Activated T-helper 17 cell treated with anti-CD3 and anti-CD28 coated beads, Interleukin-2, amount 50 U/mL, for 72 hours (primary cell): ENCODE measurements at regions not wholly inside any gene's neighbourhood (a gene's known extent, or its start where the extent isn't known, plus 50 kb on each side); places are given as distances from the start of the nearest gene placed in this dataset.

Experiments used
- ATAC-seq: fragments of 150-1000 bp; cut with Tn5 transposase; replicated peaks from 2 replicates; pipeline ENCODE4 v1.10.0; 2021; ENCODE audit warnings: mild to moderate bottlenecking, moderate library complexity
- H3K27ac Mint-ChIP-seq: one replicate; pipeline ENCODE4 v1.8.0; 2022; ENCODE audit warnings: mixed read lengths
- H3K27me3 Mint-ChIP-seq: one replicate; pipeline ENCODE4 v1.8.0; 2022; ENCODE audit warnings: mixed read lengths
- H3K36me3 Mint-ChIP-seq: one replicate; pipeline ENCODE4 v1.8.0; 2022; ENCODE audit warnings: low read depth, mild to moderate bottlenecking, mixed read lengths
- H3K4me1 Mint-ChIP-seq: one replicate; pipeline ENCODE4 v1.8.0; 2022; ENCODE audit warnings: mixed read lengths
- H3K4me3 Mint-ChIP-seq: one replicate; pipeline ENCODE4 v1.8.0; 2022; ENCODE audit warnings: mild to moderate bottlenecking, mixed read lengths
- H3K9me3 Mint-ChIP-seq: one replicate; pipeline ENCODE4 v1.8.0; 2022; ENCODE audit warnings: mixed read lengths

DNA sequence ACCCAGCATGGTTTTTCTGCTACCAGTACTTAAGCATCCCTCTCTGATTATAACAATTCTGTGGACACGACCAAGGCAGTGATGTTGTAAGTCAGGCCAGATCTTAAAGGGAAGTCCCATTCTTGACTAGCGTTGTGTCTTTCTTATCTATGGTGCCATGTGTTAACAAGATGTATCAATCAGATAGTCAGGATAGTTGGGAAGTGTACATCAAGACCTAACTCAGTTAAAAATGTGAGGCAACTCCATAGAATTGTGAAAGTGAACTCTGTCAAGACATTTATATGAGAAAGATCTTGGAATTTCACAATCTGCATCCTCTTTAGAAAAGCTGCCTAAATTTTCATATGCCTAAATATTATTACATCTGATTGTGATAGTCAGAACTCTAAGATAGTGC, 341.7 kb upstream of the SEMA3D start:
- Mint-ChIP-seq H3K4me3 (no peak overlapping the region), H3K4me1 (no peaks in the 10 kb centered on the region), H3K27ac (no peak overlapping the region), H3K9me3 (peaks cover 3% of the 10 kb centered on the region), H3K27me3 (no peaks in the 10 kb centered on the region), H3K36me3 (no peaks in the 10 kb centered on the region)
- no peak for ATAC-seq

DNA sequence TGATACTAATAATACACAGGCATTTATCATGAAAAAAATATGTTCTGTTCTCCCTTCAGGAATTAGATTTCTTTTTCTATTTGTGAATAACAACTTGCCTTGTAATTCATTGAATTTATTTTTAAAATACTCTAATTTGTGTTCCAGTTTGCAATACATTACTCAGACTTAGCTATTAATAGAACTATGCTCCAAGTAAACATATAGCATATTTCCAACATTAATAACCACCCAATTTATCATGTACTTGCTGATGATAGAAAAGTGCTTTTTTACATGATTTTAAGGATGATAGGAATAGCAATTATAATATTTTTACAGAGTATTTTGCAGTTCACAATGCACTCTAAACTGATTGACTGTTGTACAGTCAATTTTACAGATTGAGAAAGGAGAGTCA, 338.8 kb upstream of the SEMA3D start:
- no peak overlapping the region for H3K4me3 Mint-ChIP-seq
- H3K36me3 Mint-ChIP-seq = no peaks in the 10 kb centered on the region

DNA sequence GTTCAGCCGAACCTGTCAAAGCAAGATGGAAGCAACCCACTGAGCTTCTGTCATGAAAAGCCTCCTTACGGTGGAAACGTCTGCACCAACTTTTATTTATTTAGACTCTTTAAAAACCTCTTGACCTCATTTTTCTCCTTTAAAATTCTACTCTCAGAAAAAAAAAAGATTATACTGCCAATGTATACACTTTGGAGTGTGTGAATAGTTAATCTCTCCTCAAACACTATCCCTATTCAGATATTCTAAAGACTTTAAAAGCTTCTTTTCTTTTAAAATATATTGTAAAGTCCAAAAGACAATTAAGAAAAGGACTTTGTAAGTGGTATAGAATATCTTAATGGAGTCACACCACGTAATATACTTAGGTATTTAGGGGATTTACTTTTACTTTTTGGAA, 335.2 kb upstream of the SEMA3D start:
- Mint-ChIP-seq H3K27ac (no peak overlapping the region), H3K36me3 (no peaks in the 10 kb centered on the region), H3K9me3 (peaks cover 7% of the 10 kb centered on the region), H3K4me3 (no peak overlapping the region), H3K27me3 (no peaks in the 10 kb centered on the region), H3K4me1 (no peaks in the 10 kb centered on the region)
- no peak for ATAC-seq

More for the DNA sequence above, 338.8 kb upstream of the SEMA3D start:
- Mint-ChIP-seq H3K27ac (no peak overlapping the region), H3K27me3 (no peaks in the 10 kb centered on the region), H3K4me1 (no peaks in the 10 kb centered on the region), H3K9me3 (peaks cover 3% of the 10 kb centered on the region)
- no peak for ATAC-seq

DNA sequence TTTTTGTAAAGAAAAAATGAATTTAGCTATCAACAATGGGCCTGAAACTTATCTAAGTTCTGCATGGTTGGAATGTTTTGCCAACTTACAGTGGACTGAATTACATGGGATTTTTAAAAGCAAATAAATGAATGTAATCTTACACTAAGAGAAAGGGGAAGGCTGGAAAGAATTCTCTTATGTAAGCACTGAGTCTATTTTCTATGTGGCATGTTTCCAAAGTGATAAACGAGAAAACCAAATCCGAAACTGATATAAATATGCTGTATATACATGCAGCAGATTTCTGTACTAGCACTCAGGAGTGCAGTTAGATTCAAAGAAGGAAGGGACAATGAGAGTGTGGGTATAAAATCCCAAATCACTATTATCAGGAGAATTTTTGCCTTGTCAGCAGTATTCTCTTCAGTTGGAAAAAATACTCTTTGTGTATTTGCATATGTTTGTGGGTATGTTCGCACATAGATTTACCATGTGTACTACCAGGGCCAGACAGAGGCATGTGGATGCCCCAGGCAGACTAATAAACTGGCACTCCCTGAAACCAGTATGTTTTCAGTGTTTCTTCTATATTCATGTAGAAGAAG, 334.3 kb upstream of the SEMA3D start:
- no peak overlapping the region for H3K4me3 Mint-ChIP-seq
- no peaks in the 10 kb centered on the region for H3K27me3 Mint-ChIP-seq
- peaks cover 8% of the 10 kb centered on the region for H3K9me3 Mint-ChIP-seq
- no peak for ATAC-seq
- no peak overlapping the region for H3K27ac Mint-ChIP-seq
- no peaks in the 10 kb centered on the region for H3K36me3 Mint-ChIP-seq
- no peaks in the 10 kb centered on the region for H3K4me1 Mint-ChIP-seq

DNA sequence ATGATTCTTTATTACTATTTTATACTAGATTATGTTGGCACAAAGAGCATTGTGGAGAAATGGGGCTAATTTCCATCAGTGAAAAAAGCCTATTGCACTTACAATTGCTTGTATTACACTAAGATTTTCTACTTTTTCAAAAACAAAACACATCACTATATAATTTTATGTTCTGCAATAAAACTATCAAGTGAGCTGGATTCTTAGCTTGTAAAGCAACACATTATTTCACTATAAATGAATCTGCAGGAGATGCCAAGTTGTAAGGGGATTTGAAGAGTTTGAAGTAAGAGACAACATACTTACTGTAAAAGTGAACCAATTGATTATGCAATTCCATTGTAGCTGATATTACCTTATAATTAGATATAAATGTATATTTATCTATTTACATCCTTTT, 333.3 kb upstream of the SEMA3D start:
- Mint-ChIP-seq H3K9me3 (peaks cover 8% of the 10 kb centered on the region), H3K4me1 (no peaks in the 10 kb centered on the region), H3K36me3 (no peaks in the 10 kb centered on the region), H3K27me3 (no peaks in the 10 kb centered on the region), H3K4me3 (no peak overlapping the region), H3K27ac (no peak overlapping the region)
- no peak for ATAC-seq

DNA sequence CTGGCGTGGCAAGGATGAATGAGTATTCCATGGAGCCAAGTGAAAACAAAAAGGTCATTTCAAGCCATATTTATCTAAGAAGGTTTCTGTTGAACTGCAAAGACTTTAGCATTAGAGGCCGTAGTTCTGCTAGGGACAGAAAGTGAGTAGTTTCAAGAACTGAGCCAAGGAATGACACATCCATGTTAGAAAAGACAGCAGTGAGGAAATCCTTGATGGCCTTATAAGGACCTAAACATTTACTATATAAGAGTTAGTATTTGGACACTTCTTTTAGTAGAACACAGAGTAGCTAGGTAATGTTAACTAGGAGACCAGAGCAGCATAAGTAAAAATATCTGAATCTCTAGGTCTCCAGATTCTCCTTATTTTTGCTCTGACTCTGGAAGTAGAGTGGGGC, 329.8 kb upstream of the SEMA3D start:
- ATAC-seq = no peak

DNA sequence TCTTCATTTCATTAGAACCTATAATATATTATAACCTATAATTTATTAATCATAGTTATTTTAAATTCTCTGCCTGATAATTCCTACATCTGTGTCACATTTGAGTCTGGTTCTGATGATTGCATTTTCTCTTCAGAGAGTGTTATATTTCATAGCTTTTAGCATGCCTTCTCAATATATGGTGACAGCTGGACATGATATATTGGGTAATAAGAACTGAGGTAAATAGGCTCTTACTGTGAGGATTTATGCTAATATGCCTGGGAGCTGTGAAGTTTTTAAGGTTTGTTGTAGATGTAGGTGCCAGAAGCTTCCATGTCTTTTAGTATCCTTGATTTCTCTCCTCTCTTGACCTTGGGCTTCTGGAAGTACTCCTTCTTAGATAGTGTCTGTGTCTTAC, 325.9 kb upstream of the SEMA3D start:
- no peaks in the 10 kb centered on the region for H3K36me3 Mint-ChIP-seq
- no peak overlapping the region for H3K27ac Mint-ChIP-seq
- no peak for ATAC-seq
- H3K4me1 Mint-ChIP-seq = no peaks in the 10 kb centered on the region
- H3K4me3 Mint-ChIP-seq = no peak overlapping the region
- H3K9me3 Mint-ChIP-seq = peaks cover 11% of the 10 kb centered on the region
- H3K27me3 Mint-ChIP-seq = no peaks in the 10 kb centered on the region

More for the DNA sequence above, 329.8 kb upstream of the SEMA3D start:
- H3K9me3 Mint-ChIP-seq = peaks cover 12% of the 10 kb centered on the region
- H3K4me3 Mint-ChIP-seq = no peak overlapping the region
- H3K27me3 Mint-ChIP-seq = no peaks in the 10 kb centered on the region
- no peaks in the 10 kb centered on the region for H3K4me1 Mint-ChIP-seq
- no peak overlapping the region for H3K27ac Mint-ChIP-seq
- no peaks in the 10 kb centered on the region for H3K36me3 Mint-ChIP-seq

DNA sequence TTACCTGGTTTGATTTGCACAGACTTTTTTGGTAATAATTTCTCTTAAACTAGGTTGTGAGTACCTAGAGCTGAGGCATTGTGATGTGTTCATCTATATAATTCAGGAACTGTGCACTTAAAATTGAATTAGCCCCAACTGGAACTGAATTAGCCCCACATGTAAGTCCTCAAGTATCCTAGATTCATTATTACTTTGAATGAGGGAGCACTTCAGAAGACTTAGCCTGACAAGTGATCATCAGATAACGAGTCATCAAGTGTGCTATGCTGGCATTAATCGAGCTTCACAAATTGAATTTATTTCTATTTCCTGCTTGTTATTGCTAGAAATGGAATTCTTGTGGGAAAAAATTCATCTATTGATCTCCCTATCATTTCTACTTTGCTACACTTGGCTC, 323.4 kb upstream of the SEMA3D start:
- peaks cover 7% of the 10 kb centered on the region for H3K9me3 Mint-ChIP-seq
- no peak overlapping the region for H3K4me3 Mint-ChIP-seq
- H3K27me3 Mint-ChIP-seq = no peaks in the 10 kb centered on the region
- ATAC-seq = no peak
- H3K4me1 Mint-ChIP-seq = no peaks in the 10 kb centered on the region
- H3K27ac Mint-ChIP-seq = no peak overlapping the region
- H3K36me3 Mint-ChIP-seq = no peaks in the 10 kb centered on the region

DNA sequence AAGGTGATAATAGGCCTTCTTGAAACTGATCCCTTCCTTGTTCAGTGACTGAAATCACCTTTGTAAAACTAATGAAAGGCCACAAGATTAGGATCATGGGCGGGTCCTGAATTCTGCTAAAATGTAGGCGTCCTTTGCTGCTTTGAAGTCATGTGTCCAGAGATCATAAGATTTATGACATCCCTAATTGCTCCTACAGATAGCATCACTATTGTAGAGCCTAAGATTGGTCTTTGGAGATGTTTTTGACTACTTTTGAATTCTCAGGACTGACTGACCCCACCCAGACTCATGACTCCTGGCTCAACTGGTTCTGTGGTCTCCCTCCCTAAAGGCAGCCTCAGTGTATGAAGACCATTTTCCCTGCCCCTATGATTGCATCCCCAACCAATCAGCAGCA, 322.6 kb upstream of the SEMA3D start:
- no peak for ATAC-seq
- H3K27me3 Mint-ChIP-seq = no peaks in the 10 kb centered on the region
- no peaks in the 10 kb centered on the region for H3K36me3 Mint-ChIP-seq
- H3K4me1 Mint-ChIP-seq = no peaks in the 10 kb centered on the region
- H3K27ac Mint-ChIP-seq = no peak overlapping the region
- H3K4me3 Mint-ChIP-seq = no peak overlapping the region
- H3K9me3 Mint-ChIP-seq = peaks cover 6% of the 10 kb centered on the region

DNA sequence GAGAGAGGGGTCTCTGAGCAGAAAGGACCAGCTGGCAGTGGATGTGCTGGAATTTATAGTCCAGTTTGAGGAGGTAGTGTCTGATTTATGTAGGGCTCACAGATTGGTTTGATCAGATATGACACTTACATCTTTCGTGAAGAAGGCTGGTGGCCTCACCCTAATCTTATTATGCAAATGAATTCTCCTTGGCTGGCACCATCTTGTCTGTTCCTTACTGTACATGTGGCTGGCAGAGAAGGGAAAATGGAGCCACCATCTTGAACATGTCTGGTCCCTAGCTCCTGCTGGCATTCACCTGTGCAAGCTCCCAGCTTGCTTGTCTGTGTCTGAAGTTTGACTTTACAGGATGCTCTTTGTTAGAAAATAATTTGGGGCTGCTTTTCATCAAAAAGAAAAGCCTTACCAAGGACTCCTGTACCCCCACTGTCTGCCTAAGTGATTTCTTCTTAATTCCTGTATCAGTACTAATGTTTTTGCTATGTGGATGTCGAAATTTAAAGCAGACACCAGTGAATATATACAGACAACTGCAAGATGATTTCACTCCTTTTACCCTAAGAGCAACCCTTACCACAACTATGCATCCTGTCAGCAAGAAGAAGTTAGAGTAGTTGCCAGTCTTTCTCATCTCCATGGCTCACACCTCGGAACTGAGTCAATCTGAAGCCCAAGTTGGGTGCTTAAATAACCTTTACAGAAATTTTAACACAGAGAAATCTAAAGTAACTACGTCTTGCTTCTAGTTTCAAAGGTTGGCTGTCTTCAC, 322.0 kb upstream of the SEMA3D start:
- Mint-ChIP-seq H3K27me3 (no peaks in the 10 kb centered on the region), H3K4me3 (no peak overlapping the region), H3K36me3 (no peaks in the 10 kb centered on the region), H3K27ac (no peak overlapping the region), H3K9me3 (peaks cover 4% of the 10 kb centered on the region), H3K4me1 (no peaks in the 10 kb centered on the region)
- ATAC-seq = no peak

DNA sequence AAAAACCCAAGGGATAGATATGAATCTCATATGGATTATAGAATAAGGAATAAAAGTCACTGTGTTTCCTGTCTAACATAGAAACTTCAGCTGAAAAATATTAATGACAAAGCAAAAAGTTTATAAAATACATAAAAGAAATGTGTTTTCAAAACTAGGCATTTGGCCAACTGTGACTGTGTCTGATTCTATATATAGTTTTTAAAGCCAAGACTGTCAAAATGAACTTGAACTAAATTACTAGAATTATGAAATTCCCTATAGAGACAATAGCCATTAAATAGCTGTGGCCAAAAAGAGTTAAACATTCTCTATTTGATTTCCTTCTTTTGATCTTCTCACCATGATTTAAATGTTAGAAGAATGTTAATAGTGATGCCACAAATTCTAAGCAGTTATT, 311.2 kb upstream of the SEMA3D start:
- no peaks in the 10 kb centered on the region for H3K4me1 Mint-ChIP-seq
- no peaks in the 10 kb centered on the region for H3K27me3 Mint-ChIP-seq
- ATAC-seq = no peak
- no peaks in the 10 kb centered on the region for H3K36me3 Mint-ChIP-seq
- no peak overlapping the region for H3K4me3 Mint-ChIP-seq
- H3K9me3 Mint-ChIP-seq = peaks cover 5% of the 10 kb centered on the region
- no peak overlapping the region for H3K27ac Mint-ChIP-seq

DNA sequence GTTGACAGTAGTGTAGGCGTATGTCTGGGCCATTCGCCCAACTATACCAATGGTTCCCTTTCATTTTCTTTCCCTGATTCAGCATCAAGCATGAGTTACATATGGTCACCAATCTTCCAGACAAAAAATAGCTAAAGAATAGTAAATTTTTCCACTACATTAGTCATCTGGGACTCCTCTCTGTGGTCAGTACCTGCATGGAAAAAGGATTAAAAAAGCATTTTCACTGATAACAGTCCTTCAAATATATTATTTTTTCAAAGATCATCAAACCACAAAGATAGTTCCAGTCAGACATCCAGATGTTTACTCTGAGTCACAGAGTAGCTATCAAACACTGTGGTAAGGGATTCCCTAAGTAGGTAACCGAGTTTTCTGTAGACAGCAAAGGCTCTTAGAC, 302.6 kb upstream of the SEMA3D start:
- no peak overlapping the region for H3K27ac Mint-ChIP-seq
- H3K36me3 Mint-ChIP-seq = no peaks in the 10 kb centered on the region
- ATAC-seq = no peak
- H3K9me3 Mint-ChIP-seq = peaks cover 4% of the 10 kb centered on the region
- no peaks in the 10 kb centered on the region for H3K27me3 Mint-ChIP-seq
- H3K4me1 Mint-ChIP-seq = no peaks in the 10 kb centered on the region
- no peak overlapping the region for H3K4me3 Mint-ChIP-seq

DNA sequence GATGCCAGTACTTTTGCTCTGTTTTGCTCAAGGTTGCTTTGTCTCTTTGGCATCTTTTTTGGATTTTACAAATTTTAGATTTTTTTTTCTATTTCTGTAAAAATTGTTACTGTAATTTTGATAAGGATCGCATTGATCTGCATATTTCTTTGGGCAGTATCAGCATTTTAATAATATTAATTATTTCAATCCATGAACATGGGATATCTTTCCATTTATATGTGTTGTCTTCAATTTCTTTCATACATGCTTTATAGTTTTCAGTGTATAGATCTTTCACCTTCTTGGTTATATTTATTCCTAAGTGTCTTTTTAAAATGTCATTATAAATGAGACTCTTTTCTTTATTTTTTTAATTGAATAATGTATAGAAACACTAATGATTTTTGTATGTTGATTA, 301.6 kb upstream of the SEMA3D start:
- no peaks in the 10 kb centered on the region for H3K36me3 Mint-ChIP-seq
- no peaks in the 10 kb centered on the region for H3K27me3 Mint-ChIP-seq
- no peaks in the 10 kb centered on the region for H3K9me3 Mint-ChIP-seq
- no peaks in the 10 kb centered on the region for H3K4me1 Mint-ChIP-seq
- no peak overlapping the region for H3K27ac Mint-ChIP-seq
- no peak for ATAC-seq
- no peak overlapping the region for H3K4me3 Mint-ChIP-seq

DNA sequence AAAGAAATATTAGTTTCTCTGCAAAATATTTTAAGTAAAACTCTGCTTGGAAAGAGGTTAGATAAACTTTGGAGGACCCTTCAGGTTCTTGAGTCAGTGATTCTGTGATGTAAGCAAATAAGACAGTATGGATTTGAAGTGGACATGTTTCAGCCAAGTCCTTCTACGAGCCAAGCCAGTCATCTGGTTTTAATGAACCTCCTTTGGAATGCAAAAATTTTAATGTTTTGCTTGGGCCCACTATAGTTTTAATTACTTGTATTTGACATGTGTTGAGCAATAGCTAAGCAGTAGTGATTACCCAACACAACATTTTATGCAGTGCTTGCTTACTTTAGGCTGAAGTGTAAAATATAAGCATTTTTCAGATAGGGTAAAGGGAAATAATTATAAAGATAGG, 296.3 kb upstream of the SEMA3D start:
- Mint-ChIP-seq H3K4me1 (no peaks in the 10 kb centered on the region), H3K4me3 (no peak overlapping the region), H3K27me3 (no peaks in the 10 kb centered on the region), H3K27ac (no peak overlapping the region), H3K9me3 (no peaks in the 10 kb centered on the region), H3K36me3 (no peaks in the 10 kb centered on the region)
- no peak for ATAC-seq

DNA sequence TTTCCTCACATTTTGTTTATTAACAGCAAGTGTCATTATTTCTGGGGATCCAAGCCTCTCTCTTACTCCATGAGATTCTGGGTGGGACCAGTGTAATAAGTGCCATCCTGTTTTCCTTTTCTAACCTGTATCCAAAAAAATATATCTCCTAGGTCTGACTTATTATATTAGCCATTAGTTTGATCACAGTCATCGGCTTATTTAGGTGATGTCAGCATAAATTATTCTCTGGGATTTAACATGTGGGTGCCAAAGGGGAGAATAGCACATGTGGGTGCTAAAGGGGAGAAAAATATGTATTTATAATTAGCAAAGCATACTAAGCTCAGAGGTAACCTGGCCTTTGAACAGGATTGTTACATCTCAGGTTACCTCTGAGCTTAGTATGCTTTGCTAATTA, 293.8 kb upstream of the SEMA3D start:
- no peaks in the 10 kb centered on the region for H3K4me1 Mint-ChIP-seq
- no peak for ATAC-seq
- no peak overlapping the region for H3K4me3 Mint-ChIP-seq
- no peak overlapping the region for H3K27ac Mint-ChIP-seq
- no peaks in the 10 kb centered on the region for H3K9me3 Mint-ChIP-seq
- H3K27me3 Mint-ChIP-seq = no peaks in the 10 kb centered on the region
- no peaks in the 10 kb centered on the region for H3K36me3 Mint-ChIP-seq
